Dedifferentiated amniotic fluid mesenchymal stem cell (primary cell): ENCODE measurements at regions not wholly inside any gene's neighbourhood (a gene's known extent, or its start where the extent isn't known, plus 50 kb on each side); places are given as distances from the start of the nearest gene placed in this dataset.

Experiments used
- DNase-seq: peaks from one replicate; pipeline ENCODE4 v3.0.0-alpha.2; 2016; ENCODE audit errors: extremely low spot score

- DNase-seq, result no peak
These were observed 338.3 kb downstream of the DYSF start for GRCh38 chr2:71791501-71792135.

GRCh38 chr2:71791061-71791450, 337.7 kb downstream of the DYSF start:
- no peak for DNase-seq

GRCh38 chr2:71790226-71791060, 337.1 kb downstream of the DYSF start:
- DNase-seq, result no peak

GRCh38 chr2:71789556-71790204, 336.3 kb downstream of the DYSF start:
- DNase-seq, result no peak

GRCh38 chr2:71788601-71789240, 335.4 kb downstream of the DYSF start:
- DNase-seq, result no peak

- DNase-seq, result no peak
These were observed 334.8 kb downstream of the DYSF start for GRCh38 chr2:71788186-71788525.

GRCh38 chr2:71787476-71788185, 334.3 kb downstream of the DYSF start:
- DNase-seq, result no peak

GRCh38 chr2:71787108-71787415, 333.7 kb downstream of the DYSF start:
- DNase-seq, result no peak

GRCh38 chr2:71786291-71787107, 333.1 kb downstream of the DYSF start:
- no peak for DNase-seq

- no peak for DNase-seq
These were observed 332.2 kb downstream of the DYSF start for GRCh38 chr2:71785516-71785981.

GRCh38 chr2:71784734-71785511, 331.6 kb downstream of the DYSF start:
- peak; percentile 43 for DNase-seq

GRCh38 chr2:71783815-71784214, 330.5 kb downstream of the DYSF start:
- DNase-seq, result no peak

- DNase-seq, result peak; percentile 21
These were observed 329.9 kb downstream of the DYSF start for GRCh38 chr2:71783215-71783614.

- no peak for DNase-seq
These were observed 329.0 kb downstream of the DYSF start for GRCh38 chr2:71782323-71782722.

- DNase-seq, result no peak
These were observed 328.4 kb downstream of the DYSF start for GRCh38 chr2:71781695-71782228.

- DNase-seq, result no peak
These were observed 326.8 kb downstream of the DYSF start for GRCh38 chr2:71780162-71780561.

- DNase-seq, result no peak
These were observed 326.4 kb downstream of the DYSF start for GRCh38 chr2:71779774-71780105.

- no peak for DNase-seq
These were observed 325.8 kb downstream of the DYSF start for GRCh38 chr2:71778936-71779773.

GRCh38 chr2:71778514-71778913, 325.2 kb downstream of the DYSF start:
- no peak for DNase-seq
